ENCODE measurements at regions not wholly inside any gene's neighbourhood (a gene's known extent, or its start where the extent isn't known, plus 50 kb on each side); places are given as distances from the start of the nearest gene placed in this dataset.

GRCh38 chr18:75691483-75691882 lies 264.0 kb upstream of the SMIM21 start:
- TF ChIP-seq CTCF (IDR thresholded peaks at IDR 0.05) (no peak), POLR2AphosphoS5 (IDR thresholded peaks at IDR 0.05) (no peak)
